ENCODE measurements at regions not wholly inside any gene's neighbourhood (a gene's known extent, or its start where the extent isn't known, plus 50 kb on each side); places are given as distances from the start of the nearest gene placed in this dataset.

DNA sequence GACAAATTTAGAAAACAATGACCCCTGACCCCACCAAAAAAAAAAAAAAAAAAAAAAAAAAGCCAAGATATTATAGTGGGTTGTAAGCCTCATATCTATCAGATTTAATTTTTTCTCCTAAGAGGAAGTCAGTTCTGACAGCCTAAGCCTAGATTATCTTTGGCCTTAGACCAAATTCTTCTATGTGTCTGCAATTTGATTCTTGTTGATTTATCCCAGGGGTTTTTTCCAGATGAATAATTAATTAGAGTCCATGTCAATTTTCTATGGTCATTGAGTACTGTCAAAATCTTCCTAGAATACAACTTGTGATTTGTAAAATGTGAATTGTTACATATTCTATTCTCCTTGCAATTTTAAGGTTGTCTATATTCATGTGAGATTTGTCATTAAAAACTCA is 151.6 kb upstream of the CACNA2D1 start:
- ChIA-PET CTCF (no interaction called here), POLR2A (ENCODE audit: unreplicated experiment) (no interaction called here)
- no peaks in the 10 kb centered on the region for H3K79me2 ChIP-seq (ENCODE audit: low read length)
- DNase-seq (no peak), ATAC-seq (no peak)
- no peak overlapping the region for H2AFZ ChIP-seq (ENCODE audit: low read length)
- H3K4me1 ChIP-seq (ENCODE audit: insufficient read depth, low read length): peaks cover 16% of the 10 kb centered on the region
- H3F3A ChIP-seq (ENCODE audit: low read length, unreplicated experiment): no peaks in the 10 kb centered on the region
- H3K4me3 ChIP-seq (ENCODE audit: low read length): no peak overlapping the region
- no peak overlapping the region for H3K9ac ChIP-seq (ENCODE audit: low read length)
- no peak overlapping the region for H3K27ac ChIP-seq (ENCODE audit: low read length)
- H4K20me1 ChIP-seq (ENCODE audit: low read length): no peaks in the 10 kb centered on the region
- H3K36me3 ChIP-seq (ENCODE audit: low read depth, low read length): no peaks in the 10 kb centered on the region
- no peaks in the 10 kb centered on the region for H3K9me3 ChIP-seq (ENCODE audit: low read length)
- intact Hi-C loops (cut with micrococcal nuclease): no loop called here
- TF ChIP-seq EZH2 (IDR thresholded peaks at IDR 0.05; ENCODE audit: low read length, unreplicated experiment): no peak
- TF ChIP-seq EZH2phosphoT487 (IDR thresholded peaks at IDR 0.05; ENCODE audit: borderline replicate concordance, low read length): no peak
- no peak for TF ChIP-seq CTCF (conservative IDR thresholded peaks at IDR 0.05; ENCODE audit: low read depth, low read length)
- H3K27me3 ChIP-seq (ENCODE audit: low read length): no peaks in the 10 kb centered on the region
- H3K4me2 ChIP-seq (ENCODE audit: low read length): no peak overlapping the region
- no TSS peak for BruUV-seq (replicated peaks)
- no peaks in the 10 kb centered on the region for H3K9me2 ChIP-seq (replicated peaks; ENCODE audit: low read length)

DNA sequence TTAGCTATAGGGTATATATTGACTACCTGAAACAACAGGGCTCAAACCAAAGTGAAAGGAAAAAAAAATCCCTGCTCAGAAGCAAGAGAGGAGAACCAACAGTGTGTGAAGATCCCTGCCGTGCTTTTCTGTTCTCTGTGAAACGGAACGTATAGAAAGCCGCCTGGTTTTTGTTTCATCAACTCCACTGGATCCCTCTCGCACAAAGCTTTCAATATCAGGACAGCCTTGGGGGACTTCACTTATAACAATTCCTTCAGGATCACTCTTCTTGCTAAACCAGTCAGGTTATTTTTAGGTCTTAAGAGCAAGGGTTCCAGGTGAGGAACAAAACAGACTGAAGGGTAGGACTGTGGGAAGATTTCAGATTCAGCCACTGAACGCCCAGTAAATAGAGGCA is 151.1 kb upstream of the CACNA2D1 start:
- Histone ChIP-seq H3K36me3 (ENCODE audit: low read depth, low read length) (no peaks in the 10 kb centered on the region), H3K9me2 (replicated peaks; ENCODE audit: low read length) (no peaks in the 10 kb centered on the region), H3K9ac (ENCODE audit: low read length) (no peak overlapping the region), H3K9me3 (ENCODE audit: low read length) (no peaks in the 10 kb centered on the region), H3K27me3 (ENCODE audit: low read length) (no peaks in the 10 kb centered on the region; the same call in 1 of the 2 replicates), H3K4me1 (ENCODE audit: insufficient read depth, low read length) (peaks cover 16% of the 10 kb centered on the region), H4K20me1 (ENCODE audit: low read length) (no peaks in the 10 kb centered on the region), H2AFZ (ENCODE audit: low read length) (peak overlapping the region; percentile 38; the same call in 1 of the 2 replicates), H3K4me3 (ENCODE audit: low read length) (no peak overlapping the region), H3K4me2 (ENCODE audit: low read length) (peak overlapping the region; percentile 69), H3F3A (ENCODE audit: low read length, unreplicated experiment) (no peaks in the 10 kb centered on the region), H3K79me2 (ENCODE audit: low read length) (no peaks in the 10 kb centered on the region), H3K27ac (ENCODE audit: low read length) (0 out of 2 replicates have a peak overlapping the region, but pooled peaks have one; percentile 19)
- no TSS peak for BruUV-seq (replicated peaks)
- POLR2A ChIA-PET (ENCODE audit: unreplicated experiment): no interaction called here
- no peak for DNase-seq
- TF ChIP-seq EZH2phosphoT487 (IDR thresholded peaks at IDR 0.05; ENCODE audit: borderline replicate concordance, low read length) (no peak), EZH2 (IDR thresholded peaks at IDR 0.05; ENCODE audit: low read length, unreplicated experiment) (no peak), CTCF (conservative IDR thresholded peaks at IDR 0.05; ENCODE audit: low read depth, low read length) (no peak)
- CTCF ChIA-PET: interaction anchor here (0.7 kb wide), 1 partner anchor 331 kb away, joined by 3 read pairs; no protein-coding TSS in a partner anchor
- ATAC-seq: no peak
- intact Hi-C loops (cut with micrococcal nuclease): no loop called here

DNA sequence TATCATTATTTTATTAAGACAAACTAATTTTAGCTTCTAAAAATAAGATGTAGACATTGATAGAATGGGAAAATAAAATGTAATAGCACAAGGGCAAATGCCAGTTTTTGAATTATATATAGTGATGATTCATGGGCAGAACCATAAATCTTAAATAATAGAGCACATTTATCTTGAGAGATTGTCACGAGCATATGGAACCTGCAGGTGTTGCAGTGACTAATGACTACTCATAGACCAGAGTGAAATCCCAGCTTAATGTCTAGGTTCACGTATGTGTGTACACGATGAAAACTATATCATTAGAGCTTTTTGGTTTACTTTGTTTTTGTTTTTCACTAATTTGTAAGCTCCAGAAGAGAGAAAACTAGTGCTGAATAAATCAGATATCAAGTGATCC is 150.2 kb upstream of the CACNA2D1 start:
- peak overlapping the region; percentile 23; the same call in 1 of the 2 replicates for H3K27ac ChIP-seq (ENCODE audit: low read length)
- peak; percentile 64 for DNase-seq
- no peaks in the 10 kb centered on the region for H3K9me2 ChIP-seq (replicated peaks; ENCODE audit: low read length)
- no peak overlapping the region for H3K9ac ChIP-seq (ENCODE audit: low read length)
- H3K4me2 ChIP-seq (ENCODE audit: low read length): peak overlapping the region; percentile 69
- peak; percentile 94 for ATAC-seq
- H3K36me3 ChIP-seq (ENCODE audit: low read depth, low read length): no peaks in the 10 kb centered on the region
- no peak for TF ChIP-seq EZH2phosphoT487 (IDR thresholded peaks at IDR 0.05; ENCODE audit: borderline replicate concordance, low read length)
- no peak for TF ChIP-seq CTCF (conservative IDR thresholded peaks at IDR 0.05; ENCODE audit: low read depth, low read length)
- no peak for TF ChIP-seq EZH2 (IDR thresholded peaks at IDR 0.05; ENCODE audit: low read length, unreplicated experiment)
- no peaks in the 10 kb centered on the region for H3K79me2 ChIP-seq (ENCODE audit: low read length)
- no peaks in the 10 kb centered on the region for H3F3A ChIP-seq (ENCODE audit: low read length, unreplicated experiment)
- ChIA-PET CTCF (interaction anchor here (0.5 kb wide), 2 partner anchors 133 to 136 kb away, joined by 4 read pairs; no protein-coding TSS in a partner anchor), POLR2A (ENCODE audit: unreplicated experiment) (no interaction called here)
- no peaks in the 10 kb centered on the region for H4K20me1 ChIP-seq (ENCODE audit: low read length)
- peaks cover 16% of the 10 kb centered on the region for H3K4me1 ChIP-seq (ENCODE audit: insufficient read depth, low read length)
- H3K27me3 ChIP-seq (ENCODE audit: low read length): peaks cover 8% of the 10 kb centered on the region; the same call in 1 of the 2 replicates
- intact Hi-C loops (cut with micrococcal nuclease): no loop called here
- BruUV-seq (replicated peaks): no TSS peak
- H2AFZ ChIP-seq (ENCODE audit: low read length): no peak overlapping the region
- no peaks in the 10 kb centered on the region for H3K9me3 ChIP-seq (ENCODE audit: low read length)
- H3K4me3 ChIP-seq (ENCODE audit: low read length): no peak overlapping the region; the same call in 1 of the 2 replicates

Measured in PC-3 (cell line).